ENCODE measurements at regions not wholly inside any gene's neighbourhood (a gene's known extent, or its start where the extent isn't known, plus 50 kb on each side); places are given as distances from the start of the nearest gene placed in this dataset.

DNA sequence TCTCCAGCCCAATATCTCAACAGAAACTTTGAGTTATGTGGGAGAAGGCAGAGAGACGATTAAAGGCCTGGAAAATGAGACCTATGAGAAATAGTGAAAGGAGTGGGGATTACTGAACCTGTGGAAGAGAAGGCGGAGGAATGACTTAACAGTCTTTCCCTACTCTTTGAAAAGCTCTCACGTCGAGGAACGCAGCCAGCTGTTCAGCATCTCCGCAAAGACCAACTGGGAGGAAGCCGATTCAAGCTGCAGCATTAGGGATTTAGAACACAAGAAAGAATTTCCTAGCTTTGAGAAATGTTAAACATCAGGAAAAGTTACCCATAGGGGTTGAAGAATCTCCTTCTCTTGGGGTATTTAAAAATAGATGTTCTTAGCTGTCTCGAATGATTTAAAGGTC, 233.2 kb upstream of the PARD3B start:
- intact Hi-C loops (cut with DNase I): no loop called here
- H3K27me3 ChIP-seq (ENCODE audit: low read depth): no peaks in the 10 kb centered on the region
- H3K4me1 ChIP-seq: no peaks in the 10 kb centered on the region
- no peak for DNase-seq
- H3K27ac ChIP-seq: no peak overlapping the region
- H3K36me3 ChIP-seq: no peaks in the 10 kb centered on the region
- no peak for ATAC-seq
- TF ChIP-seq, protein P1, sequence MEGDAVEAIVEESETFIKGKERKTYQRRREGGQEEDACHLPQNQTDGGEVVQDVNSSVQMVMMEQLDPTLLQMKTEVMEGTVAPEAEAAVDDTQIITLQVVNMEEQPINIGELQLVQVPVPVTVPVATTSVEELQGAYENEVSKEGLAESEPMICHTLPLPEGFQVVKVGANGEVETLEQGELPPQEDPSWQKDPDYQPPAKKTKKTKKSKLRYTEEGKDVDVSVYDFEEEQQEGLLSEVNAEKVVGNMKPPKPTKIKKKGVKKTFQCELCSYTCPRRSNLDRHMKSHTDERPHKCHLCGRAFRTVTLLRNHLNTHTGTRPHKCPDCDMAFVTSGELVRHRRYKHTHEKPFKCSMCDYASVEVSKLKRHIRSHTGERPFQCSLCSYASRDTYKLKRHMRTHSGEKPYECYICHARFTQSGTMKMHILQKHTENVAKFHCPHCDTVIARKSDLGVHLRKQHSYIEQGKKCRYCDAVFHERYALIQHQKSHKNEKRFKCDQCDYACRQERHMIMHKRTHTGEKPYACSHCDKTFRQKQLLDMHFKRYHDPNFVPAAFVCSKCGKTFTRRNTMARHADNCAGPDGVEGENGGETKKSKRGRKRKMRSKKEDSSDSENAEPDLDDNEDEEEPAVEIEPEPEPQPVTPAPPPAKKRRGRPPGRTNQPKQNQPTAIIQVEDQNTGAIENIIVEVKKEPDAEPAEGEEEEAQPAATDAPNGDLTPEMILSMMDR (IDR thresholded peaks at IDR 0.05): no peak
- H3K9me3 ChIP-seq: no peaks in the 10 kb centered on the region
- no peak overlapping the region for H3K4me3 ChIP-seq

DNA sequence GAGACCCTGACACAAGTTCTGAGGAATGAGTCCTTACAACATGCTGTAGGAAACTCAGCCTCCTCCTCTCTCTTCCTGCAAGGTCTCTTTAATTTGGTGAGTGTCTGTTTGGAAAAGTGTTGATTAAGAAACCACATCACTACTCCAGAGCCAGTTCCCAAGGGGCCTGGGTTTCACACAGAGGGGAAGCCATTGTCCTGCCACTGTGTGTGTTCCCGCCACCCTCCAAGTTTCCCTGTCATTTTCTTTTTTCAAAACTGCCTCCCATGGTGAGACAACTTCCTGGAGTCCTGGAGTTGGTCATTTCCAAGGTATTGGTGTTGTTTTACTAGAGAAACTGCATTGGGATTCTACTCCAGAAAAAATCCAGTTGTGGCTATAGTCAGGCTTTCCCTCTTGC, 232.0 kb upstream of the PARD3B start:
- Histone ChIP-seq H3K4me1 (no peaks in the 10 kb centered on the region), H3K4me3 (no peak overlapping the region), H3K36me3 (no peaks in the 10 kb centered on the region), H3K27ac (no peak overlapping the region), H3K27me3 (ENCODE audit: low read depth) (no peaks in the 10 kb centered on the region), H3K9me3 (no peaks in the 10 kb centered on the region)
- TF ChIP-seq, protein P1 (IDR thresholded peaks at IDR 0.05): no peak
- no peak for ATAC-seq
- no peak for DNase-seq
- intact Hi-C loops (cut with DNase I): no loop called here

DNA sequence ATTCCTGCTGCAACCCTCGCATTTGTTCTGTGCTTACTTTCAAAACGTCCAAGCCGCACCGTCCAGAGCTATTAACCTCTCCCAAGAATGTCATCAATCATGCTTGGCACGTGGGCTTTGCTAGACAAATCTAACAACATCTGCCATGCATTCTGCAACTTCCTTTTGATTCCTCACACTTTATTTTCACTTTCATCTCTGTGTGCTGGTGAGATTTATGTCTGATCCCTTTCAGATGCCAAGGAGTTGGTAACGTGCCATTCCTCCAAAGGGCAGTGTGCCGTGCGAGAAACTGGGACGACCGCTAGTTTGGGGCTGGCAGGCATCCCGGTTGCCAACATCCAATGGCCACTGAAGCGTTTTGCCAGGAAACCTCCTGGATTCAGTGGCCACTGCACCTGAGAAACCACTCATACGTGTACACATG, 230.0 kb upstream of the PARD3B start:
- TF ChIP-seq, protein P1 (IDR thresholded peaks at IDR 0.05): no peak

DNA sequence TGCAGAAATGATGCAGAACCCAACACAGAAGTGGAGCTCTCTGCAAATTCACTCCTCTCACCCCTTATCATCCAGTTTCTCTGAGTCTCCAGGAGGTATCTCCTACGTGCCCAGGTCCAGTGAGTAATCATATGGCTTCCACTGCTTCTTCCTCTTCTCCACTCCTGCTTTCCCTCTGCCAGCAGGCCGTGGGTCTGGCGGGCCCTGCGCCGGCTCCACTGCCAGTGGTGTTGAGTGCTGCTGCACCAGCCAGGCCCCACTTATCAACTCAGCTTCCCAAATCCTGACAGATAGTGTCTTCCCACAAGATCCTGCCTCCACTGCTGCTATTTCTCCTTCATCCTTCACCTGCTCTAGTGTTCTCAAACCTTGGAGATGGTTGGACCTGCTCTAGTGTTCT, 227.6 kb upstream of the PARD3B start:
- no peaks in the 10 kb centered on the region for H3K27me3 ChIP-seq (ENCODE audit: low read depth)
- H3K4me1 ChIP-seq: peaks cover 6% of the 10 kb centered on the region
- H3K36me3 ChIP-seq: no peaks in the 10 kb centered on the region
- H3K27ac ChIP-seq: no peak overlapping the region
- no peaks in the 10 kb centered on the region for H3K9me3 ChIP-seq
- ATAC-seq (no peak), DNase-seq (no peak)
- TF ChIP-seq, protein P1 (IDR thresholded peaks at IDR 0.05): no peak
- no peak overlapping the region for H3K4me3 ChIP-seq
- intact Hi-C loops (cut with DNase I): no loop called here

More for the DNA sequence above, 230.0 kb upstream of the PARD3B start:
- Histone ChIP-seq H3K4me1 (no peaks in the 10 kb centered on the region), H3K4me3 (peak overlapping the region; percentile 8), H3K27ac (no peak overlapping the region), H3K36me3 (no peaks in the 10 kb centered on the region), H3K27me3 (ENCODE audit: low read depth) (no peaks in the 10 kb centered on the region), H3K9me3 (no peaks in the 10 kb centered on the region)
- no peak for DNase-seq
- ATAC-seq: no peak
- intact Hi-C loops (cut with DNase I): no loop called here

DNA sequence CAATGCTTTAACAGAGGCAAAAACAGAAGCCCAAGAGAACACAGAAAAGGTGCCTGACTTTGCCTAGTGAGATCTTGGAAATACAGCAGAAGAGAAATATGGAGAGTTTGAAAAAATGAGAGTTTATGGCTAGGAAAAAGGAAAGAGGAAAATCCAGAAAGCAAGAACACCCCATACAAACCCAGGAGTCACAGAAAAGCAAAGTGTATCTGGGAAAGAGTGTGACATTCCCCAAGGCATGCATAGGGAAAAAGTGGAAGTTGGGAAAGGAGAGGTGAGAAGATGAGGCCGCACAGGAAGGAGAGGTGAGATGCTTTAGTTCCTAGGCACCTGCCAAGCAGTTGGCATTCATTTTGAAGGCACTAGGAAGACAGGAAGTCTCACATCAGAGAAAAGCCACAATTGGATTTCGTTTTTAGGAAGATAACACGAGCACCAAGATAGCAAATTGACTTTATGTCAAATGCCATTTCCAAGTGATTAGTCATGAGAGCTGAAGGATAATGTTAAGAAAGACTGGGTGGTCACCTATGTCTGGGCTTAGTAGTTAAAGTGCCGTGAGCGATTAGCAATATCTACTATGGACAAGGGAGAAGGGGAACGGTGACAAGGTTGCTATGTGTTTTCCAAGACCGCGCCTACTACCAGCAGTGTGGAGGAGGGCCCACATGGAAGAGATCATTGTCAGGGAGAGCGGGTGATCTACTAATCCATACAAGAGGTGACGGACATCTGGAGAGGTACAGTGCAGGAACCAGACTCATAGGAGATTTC, 224.1 kb upstream of the PARD3B start:
- intact Hi-C loops (cut with DNase I): no loop called here
- H3K27ac ChIP-seq: no peak overlapping the region
- ATAC-seq (no peak), DNase-seq (no peak)
- H3K9me3 ChIP-seq: no peaks in the 10 kb centered on the region
- peaks cover 12% of the 10 kb centered on the region for H3K4me1 ChIP-seq
- no peak overlapping the region for H3K4me3 ChIP-seq
- TF ChIP-seq, protein P1 (IDR thresholded peaks at IDR 0.05): no peak
- H3K36me3 ChIP-seq: no peaks in the 10 kb centered on the region
- no peaks in the 10 kb centered on the region for H3K27me3 ChIP-seq (ENCODE audit: low read depth)
